SK-N-SH (cell line): ENCODE measurements at regions not wholly inside any gene's neighbourhood (a gene's known extent, or its start where the extent isn't known, plus 50 kb on each side); places are given as distances from the start of the nearest gene placed in this dataset.

Experiments used
- EZH2phosphoT487 ChIP-seq: fragments of 200-600 bp; sonication (generic); IDR thresholded peaks from 2 replicates; pipeline ENCODE4 v1.6.1; 2017; ENCODE audit warnings: low read depth, mixed run types, mild to moderate bottlenecking, antibody characterized with exemption, moderate library complexity, borderline replicate concordance
- FOSL2 ChIP-seq: IDR thresholded peaks from 2 replicates; pipeline ENCODE4 v1.4.0; 2012; ENCODE audit warnings: low read depth, mild to moderate bottlenecking, moderate library complexity, borderline replicate concordance
- GATA2 ChIP-seq: sonication (generic); formaldehyde crosslinking; IDR thresholded peaks from 2 replicates; pipeline ENCODE4 v1.5.0; 2020; ENCODE audit warnings: mild to moderate bottlenecking, missing genetic modification reagents
- MXI1 ChIP-seq: IDR thresholded peaks from 2 replicates; pipeline ENCODE4 v1.6.1; 2012; ENCODE audit warnings: mild to moderate bottlenecking, low read depth, low read length, improper control_type of control experiment
- NRF1 ChIP-seq: IDR thresholded peaks from 2 replicates; pipeline ENCODE4 v1.6.1; 2012; ENCODE audit warnings: low read depth, mild to moderate bottlenecking, low read length
- RAD21 ChIP-seq: IDR thresholded peaks from 2 replicates; pipeline ENCODE4 v1.6.1; 2012; ENCODE audit warnings: mild to moderate bottlenecking, low read length
- RCOR1 ChIP-seq: fragments of 150-350 bp; IDR thresholded peaks from 2 replicates; pipeline ENCODE4 v1.6.1; 2017; ENCODE audit warnings: antibody characterized with exemption, low read length
- SIN3A ChIP-seq: IDR thresholded peaks from 2 replicates; pipeline ENCODE4 v1.6.1; 2012; ENCODE audit warnings: low read depth, mild to moderate bottlenecking, low read length, moderate library complexity, borderline replicate concordance
- TAF1 ChIP-seq: IDR thresholded peaks from 2 replicates; pipeline ENCODE4 v1.6.1; 2012; ENCODE audit warnings: low read depth, mild to moderate bottlenecking, low read length, moderate library complexity, borderline replicate concordance
- TCF12 ChIP-seq: IDR thresholded peaks from 2 replicates; pipeline ENCODE4 v1.4.0; 2012
- TF ChIP-seq, protein P1 (sequence below): fragments of 200-600 bp; sonication (generic); IDR thresholded peaks from 2 replicates; pipeline ENCODE4 v1.6.1; 2017; ENCODE audit warnings: antibody characterized with exemption, mild to moderate bottlenecking, moderate library complexity
- TF ChIP-seq, protein P2 (sequence below): IDR thresholded peaks from 2 replicates; pipeline ENCODE4 v1.4.0; 2012; ENCODE audit warnings: low read depth
- TF ChIP-seq, protein P3 (sequence below): fragments of 150-350 bp; IDR thresholded peaks from 2 replicates; pipeline ENCODE4 v1.6.1; 2017; ENCODE audit warnings: antibody characterized with exemption, low read length, low read depth, borderline replicate concordance

DNA sequence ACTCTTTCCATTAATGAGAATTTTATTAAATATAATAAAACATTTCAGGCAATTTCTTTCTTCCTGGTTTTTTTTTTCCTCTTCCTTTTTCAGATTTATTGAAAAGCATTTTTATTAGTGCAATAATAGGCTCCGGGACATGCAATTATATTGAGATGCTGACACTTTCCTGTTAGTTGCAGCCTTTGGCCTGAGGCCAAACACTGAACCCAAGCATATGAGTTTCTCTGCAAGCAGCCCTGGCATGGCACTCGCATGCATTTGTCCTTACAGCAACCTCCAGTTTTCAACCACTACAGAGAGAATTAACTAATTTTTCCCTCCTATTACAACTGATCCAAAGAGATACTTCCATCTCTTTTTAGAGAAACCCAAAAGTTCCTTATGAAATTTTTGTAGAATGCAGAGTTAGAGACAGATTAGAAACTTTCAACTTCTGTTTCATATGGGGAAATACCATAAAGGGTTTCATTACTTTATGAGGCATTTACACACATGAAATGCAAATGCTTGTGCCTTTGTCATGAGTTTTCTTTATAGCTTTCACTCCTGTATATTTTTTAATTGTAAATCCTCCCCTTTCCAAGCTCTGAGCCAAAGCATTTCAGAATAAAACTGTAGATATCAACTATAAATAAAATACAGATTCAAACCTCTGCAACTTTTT is 183.0 kb downstream of the CETN3 start:
- TF ChIP-seq SIN3A (no peak), GATA2 (CRISPR knock-in tag) (no peak), EZH2phosphoT487 (no peak), TAF1 (no peak), RCOR1 (no peak), FOSL2 (no peak), TCF12 (no peak), RAD21 (no peak), NRF1 (no peak), MXI1 (no peak)
- TF ChIP-seq, protein P1, sequence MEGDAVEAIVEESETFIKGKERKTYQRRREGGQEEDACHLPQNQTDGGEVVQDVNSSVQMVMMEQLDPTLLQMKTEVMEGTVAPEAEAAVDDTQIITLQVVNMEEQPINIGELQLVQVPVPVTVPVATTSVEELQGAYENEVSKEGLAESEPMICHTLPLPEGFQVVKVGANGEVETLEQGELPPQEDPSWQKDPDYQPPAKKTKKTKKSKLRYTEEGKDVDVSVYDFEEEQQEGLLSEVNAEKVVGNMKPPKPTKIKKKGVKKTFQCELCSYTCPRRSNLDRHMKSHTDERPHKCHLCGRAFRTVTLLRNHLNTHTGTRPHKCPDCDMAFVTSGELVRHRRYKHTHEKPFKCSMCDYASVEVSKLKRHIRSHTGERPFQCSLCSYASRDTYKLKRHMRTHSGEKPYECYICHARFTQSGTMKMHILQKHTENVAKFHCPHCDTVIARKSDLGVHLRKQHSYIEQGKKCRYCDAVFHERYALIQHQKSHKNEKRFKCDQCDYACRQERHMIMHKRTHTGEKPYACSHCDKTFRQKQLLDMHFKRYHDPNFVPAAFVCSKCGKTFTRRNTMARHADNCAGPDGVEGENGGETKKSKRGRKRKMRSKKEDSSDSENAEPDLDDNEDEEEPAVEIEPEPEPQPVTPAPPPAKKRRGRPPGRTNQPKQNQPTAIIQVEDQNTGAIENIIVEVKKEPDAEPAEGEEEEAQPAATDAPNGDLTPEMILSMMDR, result no peak
- TF ChIP-seq, protein P2, sequence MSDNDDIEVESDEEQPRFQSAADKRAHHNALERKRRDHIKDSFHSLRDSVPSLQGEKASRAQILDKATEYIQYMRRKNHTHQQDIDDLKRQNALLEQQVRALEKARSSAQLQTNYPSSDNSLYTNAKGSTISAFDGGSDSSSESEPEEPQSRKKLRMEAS, result no peak
- TF ChIP-seq, protein P3, sequence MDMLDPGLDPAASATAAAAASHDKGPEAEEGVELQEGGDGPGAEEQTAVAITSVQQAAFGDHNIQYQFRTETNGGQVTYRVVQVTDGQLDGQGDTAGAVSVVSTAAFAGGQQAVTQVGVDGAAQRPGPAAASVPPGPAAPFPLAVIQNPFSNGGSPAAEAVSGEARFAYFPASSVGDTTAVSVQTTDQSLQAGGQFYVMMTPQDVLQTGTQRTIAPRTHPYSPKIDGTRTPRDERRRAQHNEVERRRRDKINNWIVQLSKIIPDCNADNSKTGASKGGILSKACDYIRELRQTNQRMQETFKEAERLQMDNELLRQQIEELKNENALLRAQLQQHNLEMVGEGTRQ, result no peak
